Stimulated activated CD4-positive, alpha-beta T cell treated with anti-CD3 and anti-CD28 coated beads, Interleukin-1b, Interleukin-23, amount 100 ng/mL, for 24 hours (primary cell): ENCODE measurements at regions not wholly inside any gene's neighbourhood (a gene's known extent, or its start where the extent isn't known, plus 50 kb on each side); places are given as distances from the start of the nearest gene placed in this dataset.
"Not testable (repeated sequence)": the region's sequence is repeated elsewhere in the genome, so short reads cannot be mapped to it uniquely, and the experiment has no call there.

Source experiments
- DNase-seq, 4 experiments: peaks; one replicate each; pipeline ENCODE4 v3.0.0-alpha.2; 2020; ENCODE audit warnings: low read depth in 4 of 4, low spot score in 1 of 4

DNA sequence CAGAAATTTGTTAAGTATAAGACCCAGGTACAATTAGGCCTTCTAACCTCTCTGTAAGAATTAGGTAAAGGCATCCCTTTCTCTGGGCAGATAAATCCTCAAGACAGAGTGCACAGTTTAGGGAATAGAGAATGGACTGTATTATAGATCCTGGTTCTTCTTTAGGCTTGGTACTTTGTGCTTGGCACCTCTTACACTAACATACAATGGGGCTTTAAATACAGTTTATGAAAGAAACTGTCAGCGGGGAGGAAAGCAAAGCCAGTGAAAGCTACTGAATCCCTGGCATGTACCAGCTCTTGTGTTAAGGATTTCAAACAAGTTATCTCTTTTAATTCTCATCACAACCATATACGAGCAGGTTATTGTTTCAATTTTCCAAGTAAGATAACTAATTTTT is 1350.0 kb downstream of the ADGRL3 start:
- DNase-seq = no peak

DNA sequence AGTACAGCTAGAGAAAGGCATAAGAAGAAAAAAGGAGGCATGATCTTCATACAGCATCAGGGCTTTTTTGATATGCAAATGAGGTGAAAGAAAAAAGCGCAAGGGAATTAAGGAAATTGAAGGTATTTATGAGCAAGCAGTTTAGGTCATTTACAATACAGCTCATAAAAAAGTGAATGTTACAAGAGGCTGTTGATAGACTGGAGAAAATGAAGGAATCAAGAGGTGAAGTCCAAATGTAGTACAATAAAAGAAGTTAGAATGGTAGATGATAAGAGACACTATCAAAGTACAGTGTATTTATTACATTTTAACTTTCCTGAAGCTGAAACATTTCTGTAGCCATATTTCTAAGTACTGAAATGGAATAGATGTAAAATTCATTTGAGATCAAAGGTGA is 1349.5 kb downstream of the ADGRL3 start:
- DNase-seq = no peak

DNA sequence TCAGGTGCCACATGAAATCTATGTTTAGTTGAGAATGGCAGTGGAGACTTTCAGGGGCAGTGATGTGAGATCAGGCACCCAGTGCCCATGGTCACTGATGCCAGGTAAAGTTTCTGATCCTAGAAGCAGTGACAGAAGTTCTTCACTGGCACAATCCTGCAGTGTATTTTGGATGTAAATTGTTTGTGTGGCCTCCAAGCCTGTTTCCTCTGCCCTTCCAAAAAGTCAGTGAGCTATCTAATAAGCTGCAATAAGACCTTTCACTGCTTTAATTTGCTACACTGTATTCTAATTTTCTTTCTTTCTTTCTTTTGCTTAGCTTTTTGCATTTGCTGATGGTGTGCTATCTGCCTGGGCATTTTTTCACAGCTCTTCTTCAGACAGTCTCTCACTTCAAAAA is 1348.6 kb downstream of the ADGRL3 start:
- DNase-seq = no peak

DNA sequence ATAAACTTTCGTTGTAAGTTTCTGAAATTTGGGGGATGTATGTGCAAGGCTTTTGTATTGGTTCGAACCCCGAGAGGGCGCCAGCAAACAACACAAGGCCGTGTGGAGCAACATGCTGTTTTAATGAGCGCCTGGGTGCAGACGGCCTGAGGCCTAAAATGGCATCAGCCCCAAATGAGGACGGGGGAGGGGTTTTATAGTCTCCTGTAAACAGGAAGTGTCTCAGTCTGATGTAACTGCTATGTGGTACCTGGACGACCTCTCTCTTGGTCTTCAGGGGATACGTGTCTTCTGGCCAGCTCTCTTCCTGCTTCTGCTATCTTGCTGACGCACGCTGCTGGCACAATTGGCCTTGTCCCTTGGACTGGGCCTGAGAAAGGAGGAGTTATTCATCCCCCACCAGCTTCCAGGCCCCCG is 1348.0 kb downstream of the ADGRL3 start:
- DNase-seq = no peak

GRCh38 chr4:62544428-62544827 is 1344.3 kb downstream of the ADGRL3 start:
- no peak for DNase-seq

DNA sequence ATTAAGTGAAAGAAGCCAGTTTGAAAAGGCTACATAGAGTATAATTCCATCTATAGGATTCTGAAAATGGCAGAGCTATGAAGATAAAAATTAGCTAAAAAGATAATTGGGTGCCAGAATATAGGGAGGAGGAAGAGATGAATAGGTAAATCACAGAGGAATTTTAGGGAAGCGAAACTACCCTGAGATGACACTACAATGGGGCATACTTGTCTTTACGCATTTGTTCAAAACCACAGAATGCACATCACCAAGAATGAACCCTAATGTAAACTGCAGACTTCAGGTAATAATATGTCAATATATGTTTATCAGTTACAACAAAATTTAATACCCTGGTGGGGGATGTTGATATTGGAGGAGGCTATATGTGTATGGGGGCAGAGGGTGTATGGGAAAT is 1342.9 kb downstream of the ADGRL3 start:
- no peak for DNase-seq

DNA sequence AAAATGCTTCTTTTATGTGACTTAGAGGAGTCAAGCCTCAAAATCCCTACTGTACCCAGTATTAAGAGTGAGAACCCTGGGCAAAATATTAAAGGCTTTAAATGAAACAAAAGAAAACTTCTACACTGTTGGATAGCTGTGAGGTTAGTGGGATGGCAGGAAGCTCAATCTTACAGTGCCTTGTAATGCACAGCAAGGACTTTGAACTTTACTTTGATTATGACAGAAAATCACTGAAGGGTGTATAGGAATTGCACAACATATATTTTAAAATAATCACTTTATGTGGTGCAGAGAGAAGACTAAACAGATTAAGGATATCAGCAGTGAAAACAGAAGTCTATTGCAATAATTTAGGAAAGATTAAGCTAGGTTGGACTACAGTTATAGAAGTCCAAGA is 1333.4 kb downstream of the ADGRL3 start:
- DNase-seq = no peak

GRCh38 chr4:62531731-62532130 is 1331.6 kb downstream of the ADGRL3 start:
- DNase-seq = no peak

- DNase-seq = no peak
Measured at GRCh38 chr4:62531264-62531663, 1331.1 kb downstream of the ADGRL3 start.

DNA sequence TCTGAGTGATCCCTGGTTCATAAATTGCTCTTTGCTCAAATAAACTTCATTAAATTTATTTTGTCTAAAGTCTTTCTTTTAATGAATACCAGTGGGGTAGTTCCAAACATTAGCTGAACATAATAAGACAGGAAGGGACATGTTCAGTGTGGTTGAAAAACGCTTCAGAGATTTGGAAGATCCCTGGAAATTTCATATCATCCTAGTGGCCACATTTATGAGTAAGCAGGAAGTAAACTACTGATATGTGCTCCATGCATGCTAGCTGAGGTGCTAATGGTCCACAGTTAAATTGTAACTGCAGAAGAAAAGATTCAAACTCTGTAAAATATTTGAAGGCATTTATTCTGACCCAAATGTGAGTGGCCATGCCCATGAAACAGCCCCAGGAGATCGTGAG is 1328.7 kb downstream of the ADGRL3 start:
- no peak for DNase-seq

DNA sequence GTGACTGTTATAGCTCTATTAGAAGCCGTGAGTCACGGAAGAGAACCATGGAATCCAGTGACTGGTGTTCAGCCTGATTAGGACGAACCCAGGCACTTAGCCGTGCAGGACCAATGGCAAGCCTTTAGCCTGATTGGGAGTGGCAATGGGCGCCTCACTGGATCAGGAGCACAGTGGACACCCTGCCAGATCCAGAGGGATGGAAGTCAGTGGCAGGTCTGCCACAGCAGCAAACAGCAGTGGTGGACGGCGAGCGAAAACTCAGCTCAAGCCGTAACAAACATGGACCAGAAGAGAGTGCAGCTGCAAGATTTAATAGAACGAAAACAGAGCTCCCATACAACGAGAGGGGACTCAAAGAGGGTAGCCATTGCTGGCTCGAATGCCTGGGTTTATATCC is 1326.5 kb downstream of the ADGRL3 start:
- no peak for DNase-seq

DNA sequence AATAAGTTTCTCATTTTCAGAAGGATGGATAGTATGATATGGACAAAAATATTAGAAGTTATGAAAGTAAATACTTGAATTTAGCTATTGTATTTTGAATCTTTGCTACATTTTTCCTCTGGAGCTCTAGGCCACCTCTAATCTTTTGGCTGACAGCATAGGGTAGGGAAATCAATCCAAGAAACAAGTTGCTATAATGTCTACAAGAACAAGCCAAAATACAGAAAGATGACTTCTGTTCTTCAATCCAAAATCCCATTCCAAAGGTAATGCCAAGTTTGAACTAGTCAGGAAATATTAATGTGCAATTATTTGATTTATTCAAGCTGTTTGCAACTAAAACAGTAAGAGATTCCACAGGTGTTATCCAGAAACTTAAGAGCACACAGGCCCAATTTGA is 1323.1 kb downstream of the ADGRL3 start:
- no peak for DNase-seq

- no peak for DNase-seq
Measured at GRCh38 chr4:62522273-62522672, 1322.1 kb downstream of the ADGRL3 start.

GRCh38 chr4:62517716-62518115 is 1317.6 kb downstream of the ADGRL3 start:
- DNase-seq = no peak

DNA sequence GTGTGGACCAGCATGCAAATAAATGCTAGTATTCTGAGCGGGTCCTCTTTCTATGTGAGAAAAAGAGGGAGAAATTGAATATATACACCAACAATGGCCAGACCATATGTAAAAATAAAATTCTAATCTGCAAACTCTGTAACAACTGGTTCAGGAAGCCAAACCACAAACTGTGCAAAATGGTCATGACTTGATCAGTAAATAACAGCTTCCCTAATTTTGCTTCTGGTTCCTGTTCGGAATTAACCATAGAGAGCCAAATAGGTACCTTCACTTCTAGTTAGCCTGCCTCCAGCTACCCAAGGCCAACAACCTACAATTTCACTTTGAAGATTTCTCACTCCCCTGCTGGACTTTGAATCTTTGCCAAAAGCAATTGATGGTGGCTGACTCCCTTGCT is 1313.2 kb downstream of the ADGRL3 start:
- DNase-seq = no peak

- DNase-seq = no peak
Measured at GRCh38 chr4:62512271-62512670, 1312.1 kb downstream of the ADGRL3 start.

GRCh38 chr4:62510228-62510627 is 1310.1 kb downstream of the ADGRL3 start:
- no peak for DNase-seq

GRCh38 chr4:62500296-62500695 is 1300.2 kb downstream of the ADGRL3 start:
- no peak for DNase-seq

DNA sequence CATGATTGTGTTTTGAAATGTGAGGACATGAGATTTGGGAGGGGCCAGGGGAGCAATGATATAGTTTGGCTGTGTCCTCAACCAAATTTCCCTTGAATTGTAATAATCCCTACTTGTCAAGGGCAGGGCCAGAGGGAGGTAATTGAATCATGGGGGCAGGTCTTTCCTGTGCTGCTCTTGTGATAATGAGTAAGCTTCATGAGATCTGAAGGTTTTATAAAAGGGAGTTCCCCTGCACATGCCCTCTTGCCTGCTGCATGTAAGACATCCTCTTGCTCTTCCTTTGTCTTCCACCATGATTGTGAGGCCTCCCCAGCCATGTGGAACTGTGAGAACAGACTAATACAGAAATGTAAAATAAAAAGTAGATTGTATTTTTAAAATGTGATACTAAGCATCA is 1294.9 kb downstream of the ADGRL3 start:
- DNase-seq = no peak

- DNase-seq = not testable (repeated sequence)
Measured at GRCh38 chr4:62491756-62492155, 1291.6 kb downstream of the ADGRL3 start.

DNA sequence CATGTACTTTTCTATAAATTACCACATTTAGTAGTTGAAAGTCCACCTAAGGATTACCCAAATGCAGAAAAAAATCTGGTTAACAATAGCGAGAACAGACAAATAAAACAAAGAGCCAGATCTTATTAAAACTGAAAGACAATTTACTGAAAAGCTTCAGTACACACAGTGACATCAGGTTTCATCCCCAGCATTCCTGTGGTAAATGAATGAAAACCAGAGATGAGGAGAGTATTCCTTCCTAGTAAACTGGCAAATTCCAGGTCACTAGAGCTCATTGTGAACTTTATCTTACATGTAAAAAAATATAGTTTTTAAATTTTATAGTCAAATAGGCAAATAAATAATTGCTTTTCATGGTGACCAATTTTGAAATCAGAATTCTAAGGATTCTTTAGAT is 1290.5 kb downstream of the ADGRL3 start:
- DNase-seq = no peak

DNA sequence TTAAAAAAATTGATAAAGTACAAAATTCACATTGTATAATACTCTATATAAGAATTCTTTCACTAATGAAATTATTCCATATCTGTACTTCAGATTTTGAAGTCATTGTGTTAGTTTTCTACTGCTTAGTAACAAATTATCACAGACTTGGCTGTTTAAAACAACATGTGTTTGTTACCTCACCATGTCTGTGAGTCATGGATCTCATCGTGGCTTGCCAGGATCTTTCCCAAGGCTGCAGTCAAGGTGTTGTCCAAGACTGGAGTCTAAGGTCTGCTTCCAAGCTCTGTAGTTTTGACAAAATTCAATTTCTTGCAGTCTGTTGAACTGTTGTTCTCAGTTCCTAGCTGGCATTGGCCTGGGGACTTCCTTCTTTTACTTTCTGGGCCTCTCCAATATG is 1286.9 kb downstream of the ADGRL3 start:
- no peak for DNase-seq

DNA sequence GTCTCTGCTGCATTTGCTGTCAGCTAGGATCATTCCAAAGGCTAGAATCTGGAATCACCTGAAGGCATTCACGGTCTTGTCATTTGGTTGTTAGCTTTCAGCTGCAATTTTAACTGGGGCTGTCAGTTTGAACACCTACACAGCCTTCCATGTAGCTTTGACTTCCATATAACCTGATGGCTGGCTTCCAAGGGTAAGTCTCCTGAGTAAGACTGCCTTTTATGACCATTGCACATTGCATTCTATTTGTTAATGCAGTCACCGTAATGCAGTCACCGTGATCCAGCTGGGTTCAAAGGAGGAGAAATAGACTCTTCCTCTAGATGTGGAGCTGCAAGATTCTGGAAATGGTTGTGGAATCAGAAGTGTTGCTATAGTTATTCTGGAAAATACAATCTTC is 1284.2 kb downstream of the ADGRL3 start:
- no peak for DNase-seq

- no peak for DNase-seq
Measured at GRCh38 chr4:62482355-62482754, 1282.2 kb downstream of the ADGRL3 start.
